SK-N-SH (cell line): ENCODE measurements at regions not wholly inside any gene's neighbourhood (a gene's known extent, or its start where the extent isn't known, plus 50 kb on each side); places are given as distances from the start of the nearest gene placed in this dataset.

Experiments used
- CTCF ChIA-PET: fragments of 300-600, 350-600 bp; formaldehyde crosslinking; extraction: SDS; loops from one replicate; lab custom pipeline; 2021; lab: Yijun Ruan, JAX
- POLR2A ChIA-PET: fragments of 350-600 bp; sonication (Branson Sonifier 250); formaldehyde crosslinking; extraction: SDS; loops from one replicate; lab custom pipeline; 2020; ENCODE audit warnings: antibody characterized with exemption, inconsistent platforms; lab: Yijun Ruan, JAX
- DNase-seq: peaks from one replicate; pipeline ENCODE4 v3.0.0; 2012
- H2AFZ ChIP-seq: fragments of 200-600 bp; sonication (generic); 2 replicates; pipeline ENCODE4 v1.8.1; 2016; ENCODE audit warnings: antibody characterized with exemption, mild to moderate bottlenecking, low read depth
- H3F3A ChIP-seq: fragments of 200-600 bp; sonication (generic); replicated peaks from 2 replicates; pipeline ENCODE3; 2016; ENCODE audit warnings: antibody characterized with exemption, mild to moderate bottlenecking; ENCODE audit not compliant: insufficient read depth
- H3K27ac ChIP-seq, 2 experiments: fragments of 200-500 bp in 1 of 2; fragments of 200-600 bp in 1 of 2; sonication (Bioruptor generic) in 1 of 2; sonication (generic), shearing (Covaris generic) in 1 of 2; 2 replicates each; pipeline versions ENCODE4 v1.5.1 to v1.6.1; 2014 to 2016; ENCODE audit warnings: low read depth in 2 of 2, inconsistent platforms in 1 of 2, low read length in 1 of 2, mild to moderate bottlenecking in 1 of 2, mixed read lengths in 1 of 2
- H3K27me3 ChIP-seq: fragments of 200-600 bp; sonication (generic), shearing (Covaris generic); 2 replicates; pipeline ENCODE4 v1.6.1; 2016; ENCODE audit warnings: mixed run types; ENCODE audit not compliant: insufficient read depth
- H3K36me3 ChIP-seq, 2 experiments: fragments of 200-500 bp in 1 of 2; fragments of 200-600 bp in 1 of 2; sonication (Bioruptor generic) in 1 of 2; sonication (generic) in 1 of 2; replicated peaks in 1 of 2; 2 replicates each; pipeline versions ENCODE3 to v1.5.1; 2014 to 2016; ENCODE audit warnings: low read length in 1 of 2, mild to moderate bottlenecking in 1 of 2; ENCODE audit not compliant: insufficient read depth in 2 of 2, control insufficient read depth in 1 of 2
- H3K4me1 ChIP-seq, 2 experiments: fragments of 200-500 bp in 1 of 2; fragments of 200-600 bp in 1 of 2; sonication (Bioruptor generic) in 1 of 2; sonication (generic), shearing (Covaris generic) in 1 of 2; 2 replicates each; pipeline versions ENCODE4 v1.5.1 to v1.6.1; 2014 to 2016; ENCODE audit warnings: low read depth in 1 of 2, low read length in 1 of 2, mixed run types in 1 of 2; ENCODE audit not compliant: insufficient read depth in 2 of 2, control insufficient read depth in 1 of 2
- H3K4me2 ChIP-seq: fragments of 200-600 bp; sonication (generic), shearing (Covaris generic); 2 replicates; pipeline ENCODE4 v1.6.1; 2017; ENCODE audit warnings: mixed run types
- H3K4me3 ChIP-seq, 2 experiments: fragments of 200-500 bp in 1 of 2; fragments of 200-600 bp in 1 of 2; sonication (Bioruptor generic) in 1 of 2; sonication (generic), shearing (Covaris generic) in 1 of 2; 2 replicates each; pipeline versions ENCODE4 v1.5.1 to v1.8.1; 2014 to 2016; ENCODE audit warnings: low read depth in 2 of 2, inconsistent platforms in 1 of 2, low read length in 1 of 2, mild to moderate bottlenecking in 1 of 2, mixed read lengths in 1 of 2, moderate library complexity in 1 of 2
- H3K79me2 ChIP-seq: fragments of 200-600 bp; sonication (generic); 2 replicates; pipeline ENCODE4 v1.8.1; 2017; ENCODE audit warnings: mild to moderate bottlenecking; ENCODE audit not compliant: insufficient read depth
- H3K9ac ChIP-seq: fragments of 200-600 bp; sonication (generic); 2 replicates; pipeline ENCODE4 v1.6.1; 2017; ENCODE audit warnings: mixed run types
- H3K9me2 ChIP-seq: fragments of 200-600 bp; sonication (generic); 2 replicates; pipeline ENCODE4 v1.6.1; 2017; ENCODE audit warnings: mixed run types
- H3K9me3 ChIP-seq: fragments of 200-600 bp; sonication (generic); 2 replicates; pipeline ENCODE4 v1.6.1; 2017; ENCODE audit warnings: mixed run types, mild to moderate bottlenecking, moderate library complexity
- H4K20me1 ChIP-seq: fragments of 200-600 bp; sonication (generic); 2 replicates; pipeline ENCODE4 v1.6.1; 2017; ENCODE audit warnings: mild to moderate bottlenecking, mixed run types; ENCODE audit not compliant: insufficient read depth
- CHD2 ChIP-seq: fragments of 150-350 bp; IDR thresholded peaks from 2 replicates; pipeline ENCODE4 v1.6.1; 2018; ENCODE audit warnings: low read length; ENCODE audit not compliant: partially characterized antibody
- EP300 ChIP-seq, 2 experiments: IDR thresholded peaks; 2 replicates each; pipeline versions ENCODE4 v1.4.0 to v1.6.1; 2012; ENCODE audit warnings: borderline replicate concordance in 1 of 2, low read depth in 1 of 2, low read length in 1 of 2
- FOSL2 ChIP-seq: IDR thresholded peaks from 2 replicates; pipeline ENCODE4 v1.4.0; 2012; ENCODE audit warnings: low read depth, mild to moderate bottlenecking, moderate library complexity, borderline replicate concordance
- FOXJ3 ChIP-seq: sonication (generic); formaldehyde crosslinking; IDR thresholded peaks from 2 replicates; pipeline ENCODE4 v1.5.1; 2020; ENCODE audit warnings: mild to moderate bottlenecking, missing genetic modification reagents
- MXI1 ChIP-seq: IDR thresholded peaks from 2 replicates; pipeline ENCODE4 v1.6.1; 2012; ENCODE audit warnings: mild to moderate bottlenecking, low read depth, low read length, improper control_type of control experiment
- NFIC ChIP-seq: IDR thresholded peaks from 2 replicates; pipeline ENCODE4 v1.4.0; 2012; ENCODE audit warnings: borderline replicate concordance
- NRF1 ChIP-seq: IDR thresholded peaks from 2 replicates; pipeline ENCODE4 v1.6.1; 2012; ENCODE audit warnings: low read depth, mild to moderate bottlenecking, low read length
- POLR2AphosphoS5 ChIP-seq: IDR thresholded peaks from 2 replicates; pipeline ENCODE4 v1.6.1; 2012; ENCODE audit warnings: low read depth, low read length
- RCOR1 ChIP-seq: fragments of 150-350 bp; IDR thresholded peaks from 2 replicates; pipeline ENCODE4 v1.6.1; 2017; ENCODE audit warnings: antibody characterized with exemption, low read length
- RFX5 ChIP-seq: IDR thresholded peaks from 2 replicates; pipeline ENCODE4 v1.6.1; 2012; ENCODE audit warnings: mild to moderate bottlenecking, improper control_type of control experiment, low read length
- SMC3 ChIP-seq: IDR thresholded peaks from 2 replicates; pipeline ENCODE4 v1.6.1; 2012; ENCODE audit warnings: low read depth, low read length, improper control_type of control experiment
- WGBS: methylation state at CpG from one replicate; pipeline ENCODE4 v1.1.6; 2017; ENCODE audit warnings: low lambda C conversion rate; 5-methylcytosine and 5-hydroxymethylcytosine counted together
- TF ChIP-seq, protein P1 (sequence below): fragments of 200-600 bp; sonication (generic); IDR thresholded peaks from 2 replicates; pipeline ENCODE4 v1.6.1; 2017; ENCODE audit warnings: antibody characterized with exemption, mild to moderate bottlenecking, moderate library complexity
- TF ChIP-seq, protein P2 (sequence below): IDR thresholded peaks from 2 replicates; pipeline ENCODE4 v1.4.0; 2012; ENCODE audit warnings: low read depth, borderline replicate concordance

DNA sequence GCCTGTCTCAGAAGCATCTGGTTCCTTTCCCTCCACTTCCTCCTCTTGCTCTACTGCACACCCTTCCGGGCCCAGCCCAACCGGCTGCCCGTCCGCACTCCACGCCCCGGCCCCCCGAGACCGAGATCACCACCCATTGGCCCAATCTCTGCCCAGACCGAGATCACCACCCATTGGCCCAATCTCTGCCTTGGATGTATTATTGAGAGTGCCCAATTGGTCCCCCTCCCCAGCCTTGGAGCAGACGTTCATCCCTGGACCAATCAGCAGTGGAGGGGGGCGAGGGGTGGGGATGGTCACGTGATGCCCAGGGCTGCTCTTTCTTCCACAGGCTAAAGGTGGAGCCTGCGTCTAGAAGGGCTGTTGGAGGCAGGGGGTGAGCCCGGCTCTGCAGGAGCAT lies 75.6 kb upstream of the TMEM132C start:
- no peak overlapping the region for H3K4me2 ChIP-seq
- H3K27ac ChIP-seq, result no peak overlapping the region
- no peaks in the 10 kb centered on the region for H3K27me3 ChIP-seq
- no peaks in the 10 kb centered on the region for H3K36me3 ChIP-seq
- H3K79me2 ChIP-seq, result no peaks in the 10 kb centered on the region
- H3K4me1 ChIP-seq, result no peaks in the 10 kb centered on the region; a peak in 1 of 4 replicates
- no peaks in the 10 kb centered on the region for H3K9me3 ChIP-seq
- no peaks in the 10 kb centered on the region for H3K9me2 ChIP-seq
- no peak for DNase-seq
- no peaks in the 10 kb centered on the region for H4K20me1 ChIP-seq
- TF ChIP-seq CHD2, result no peak
- TF ChIP-seq RCOR1, result no peak
- no peak for TF ChIP-seq POLR2AphosphoS5
- TF ChIP-seq SMC3, result no peak
- TF ChIP-seq, protein P1, sequence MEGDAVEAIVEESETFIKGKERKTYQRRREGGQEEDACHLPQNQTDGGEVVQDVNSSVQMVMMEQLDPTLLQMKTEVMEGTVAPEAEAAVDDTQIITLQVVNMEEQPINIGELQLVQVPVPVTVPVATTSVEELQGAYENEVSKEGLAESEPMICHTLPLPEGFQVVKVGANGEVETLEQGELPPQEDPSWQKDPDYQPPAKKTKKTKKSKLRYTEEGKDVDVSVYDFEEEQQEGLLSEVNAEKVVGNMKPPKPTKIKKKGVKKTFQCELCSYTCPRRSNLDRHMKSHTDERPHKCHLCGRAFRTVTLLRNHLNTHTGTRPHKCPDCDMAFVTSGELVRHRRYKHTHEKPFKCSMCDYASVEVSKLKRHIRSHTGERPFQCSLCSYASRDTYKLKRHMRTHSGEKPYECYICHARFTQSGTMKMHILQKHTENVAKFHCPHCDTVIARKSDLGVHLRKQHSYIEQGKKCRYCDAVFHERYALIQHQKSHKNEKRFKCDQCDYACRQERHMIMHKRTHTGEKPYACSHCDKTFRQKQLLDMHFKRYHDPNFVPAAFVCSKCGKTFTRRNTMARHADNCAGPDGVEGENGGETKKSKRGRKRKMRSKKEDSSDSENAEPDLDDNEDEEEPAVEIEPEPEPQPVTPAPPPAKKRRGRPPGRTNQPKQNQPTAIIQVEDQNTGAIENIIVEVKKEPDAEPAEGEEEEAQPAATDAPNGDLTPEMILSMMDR, result no peak
- no peak for TF ChIP-seq FOXJ3 (CRISPR knock-in tag)
- TF ChIP-seq FOSL2, result no peak
- TF ChIP-seq NRF1, result no peak
- no peak overlapping the region for H2AFZ ChIP-seq
- H3F3A ChIP-seq, result no peaks in the 10 kb centered on the region
- no peak overlapping the region for H3K9ac ChIP-seq
- CTCF ChIA-PET, result interaction anchor here (0.6 to 1.9 kb wide), 26 partner anchors 8 to 513 kb away, joined by 3 to 16 read pairs (median 4); no protein-coding TSS in a partner anchor
- no peak overlapping the region for H3K4me3 ChIP-seq
- WGBS, result 55% methylated on average over 12 of the region's 14 CpGs
- POLR2A ChIA-PET, result no interaction called here

DNA sequence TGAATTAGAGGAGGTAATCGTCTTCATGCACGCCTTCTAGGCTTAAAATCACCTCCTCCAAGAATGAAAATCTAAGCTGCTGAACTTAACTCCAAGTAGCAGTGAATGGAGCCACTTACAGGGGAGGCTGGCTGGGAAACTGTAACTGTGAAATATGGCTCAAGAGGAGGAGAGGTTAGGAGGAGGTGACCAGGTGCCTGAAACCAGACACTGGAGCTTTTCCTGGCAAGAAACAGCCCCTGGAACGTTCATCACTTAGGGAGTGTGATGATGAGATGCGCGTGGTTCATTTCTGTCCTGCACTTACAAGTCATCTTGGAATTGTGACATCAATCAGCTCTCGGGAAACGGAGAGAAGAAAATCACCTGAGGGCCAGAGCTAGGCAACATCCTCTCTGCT lies 62.3 kb upstream of the TMEM132C start:
- H3K27me3 ChIP-seq, result no peaks in the 10 kb centered on the region
- ChIA-PET CTCF (interaction anchor here (1.0 to 3.3 kb wide), 2 partner anchors 14 to 54 kb away, joined by 3 to 11 read pairs; no protein-coding TSS in a partner anchor), POLR2A (no interaction called here)
- no peaks in the 10 kb centered on the region for H3K36me3 ChIP-seq
- H2AFZ ChIP-seq, result no peak overlapping the region
- peaks cover 4% of the 10 kb centered on the region; the same call in 1 of the 2 replicates for H3K9me3 ChIP-seq
- no peak overlapping the region for H3K4me2 ChIP-seq
- WGBS, result 39% methylated on average over 7 of the region's 7 CpGs
- H3K79me2 ChIP-seq, result no peaks in the 10 kb centered on the region
- H3K4me3 ChIP-seq, result no peak overlapping the region
- H4K20me1 ChIP-seq, result no peaks in the 10 kb centered on the region
- H3K9me2 ChIP-seq, result no peaks in the 10 kb centered on the region
- H3K9ac ChIP-seq, result no peak overlapping the region
- H3K27ac ChIP-seq, result no peak overlapping the region
- H3F3A ChIP-seq, result no peaks in the 10 kb centered on the region
- no peak for TF ChIP-seq MXI1
- no peak for TF ChIP-seq EP300 (IDR thresholded peaks at IDR 0.05; ENCODE audit: borderline replicate concordance in 1 of 2, low read depth in 1 of 2, low read length in 1 of 2)
- TF ChIP-seq RFX5, result no peak
- no peak for TF ChIP-seq NFIC
- no peak for TF ChIP-seq RCOR1
- TF ChIP-seq, protein P2, sequence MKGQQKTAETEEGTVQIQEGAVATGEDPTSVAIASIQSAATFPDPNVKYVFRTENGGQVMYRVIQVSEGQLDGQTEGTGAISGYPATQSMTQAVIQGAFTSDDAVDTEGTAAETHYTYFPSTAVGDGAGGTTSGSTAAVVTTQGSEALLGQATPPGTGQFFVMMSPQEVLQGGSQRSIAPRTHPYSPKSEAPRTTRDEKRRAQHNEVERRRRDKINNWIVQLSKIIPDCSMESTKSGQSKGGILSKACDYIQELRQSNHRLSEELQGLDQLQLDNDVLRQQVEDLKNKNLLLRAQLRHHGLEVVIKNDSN, result no peak
- no peak for DNase-seq
- no peaks in the 10 kb centered on the region for H3K4me1 ChIP-seq
